ENCODE measurements at regions not wholly inside any gene's neighbourhood (a gene's known extent, or its start where the extent isn't known, plus 50 kb on each side); places are given as distances from the start of the nearest gene placed in this dataset.

DNA sequence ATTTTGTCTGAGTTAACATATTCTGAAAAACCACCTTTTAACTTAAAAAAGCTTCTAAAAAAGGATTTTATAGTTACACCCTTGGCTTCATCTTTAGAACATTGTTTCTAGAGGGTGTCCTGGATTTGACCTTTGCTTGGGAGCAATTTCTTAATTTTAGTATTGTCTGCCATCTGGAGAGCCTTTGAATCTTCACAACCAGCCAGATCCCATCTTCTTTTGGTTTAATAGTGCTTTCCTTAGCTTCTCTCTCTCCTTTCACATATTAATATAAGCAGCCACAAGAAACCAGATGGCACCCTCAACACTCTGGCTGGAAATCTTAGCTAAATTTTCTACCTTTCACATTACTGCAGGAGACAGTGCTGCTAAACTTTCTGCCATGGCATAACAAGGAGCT, 76.5 kb upstream of the TSPAN2 start:
- TF ChIP-seq, protein P1, sequence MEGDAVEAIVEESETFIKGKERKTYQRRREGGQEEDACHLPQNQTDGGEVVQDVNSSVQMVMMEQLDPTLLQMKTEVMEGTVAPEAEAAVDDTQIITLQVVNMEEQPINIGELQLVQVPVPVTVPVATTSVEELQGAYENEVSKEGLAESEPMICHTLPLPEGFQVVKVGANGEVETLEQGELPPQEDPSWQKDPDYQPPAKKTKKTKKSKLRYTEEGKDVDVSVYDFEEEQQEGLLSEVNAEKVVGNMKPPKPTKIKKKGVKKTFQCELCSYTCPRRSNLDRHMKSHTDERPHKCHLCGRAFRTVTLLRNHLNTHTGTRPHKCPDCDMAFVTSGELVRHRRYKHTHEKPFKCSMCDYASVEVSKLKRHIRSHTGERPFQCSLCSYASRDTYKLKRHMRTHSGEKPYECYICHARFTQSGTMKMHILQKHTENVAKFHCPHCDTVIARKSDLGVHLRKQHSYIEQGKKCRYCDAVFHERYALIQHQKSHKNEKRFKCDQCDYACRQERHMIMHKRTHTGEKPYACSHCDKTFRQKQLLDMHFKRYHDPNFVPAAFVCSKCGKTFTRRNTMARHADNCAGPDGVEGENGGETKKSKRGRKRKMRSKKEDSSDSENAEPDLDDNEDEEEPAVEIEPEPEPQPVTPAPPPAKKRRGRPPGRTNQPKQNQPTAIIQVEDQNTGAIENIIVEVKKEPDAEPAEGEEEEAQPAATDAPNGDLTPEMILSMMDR (IDR thresholded peaks at IDR 0.05), result no peak
- TF ChIP-seq POLR2AphosphoS5 (IDR thresholded peaks at IDR 0.05), result no peak
